K562 (cell line): ENCODE measurements at regions not wholly inside any gene's neighbourhood (a gene's known extent, or its start where the extent isn't known, plus 50 kb on each side); places are given as distances from the start of the nearest gene placed in this dataset.

ENCODE experiments used
- ATAC-seq: fragments of 200-7000 bp; cut with Tn5 transposase; 3 replicates; pipeline ENCODE4 v1.9.1; 2020; ENCODE audit warnings: moderate library complexity
- BruUV-seq: library from RNA; stranded (reverse); fragments of 400-500 nt; replicated peaks from 2 replicates; lab custom pipeline; 2021; lab: Mats Ljungman, UMichigan
- CTCF ChIA-PET: fragments of 300-600 bp; formaldehyde crosslinking; extraction: SDS; loops from one replicate; lab custom pipeline; 2021; ENCODE audit warnings: low intra/inter-chr PET ratio; lab: Yijun Ruan, JAX
- POLR2A ChIA-PET: fragments of 300-600, 350-650 bp; sonication (Branson Sonifier 250); formaldehyde crosslinking; extraction: SDS; loops from one replicate; lab custom pipeline; 2021; ENCODE audit warnings: antibody characterized with exemption, inconsistent platforms; lab: Yijun Ruan, JAX
- DNase-seq, 4 experiments: peaks; one replicate each; pipeline versions ENCODE4 v3.0.0 to v3.0.0-alpha.2; 2011 to 2018; ENCODE audit warnings: low spot score in 3 of 4, mixed read lengths in 3 of 4; ENCODE audit errors: extremely low read depth in 1 of 4
- FAIRE-seq: peaks from 2 replicates; lab custom pipeline; 2011; peaks lifted over from hg19 to GRCh38; lab: Jason Lieb, UNC
- H2AFZ ChIP-seq: 2 replicates; pipeline ENCODE4 v1.6.0; 2011; ENCODE audit warnings: low read depth, low read length, control low read depth, inconsistent platforms
- H3K27ac ChIP-seq: fragments of 200-600 bp; 3 replicates; pipeline ENCODE4 v1.8.0; 2011; ENCODE audit warnings: low read depth, mild to moderate bottlenecking, control low read depth, inconsistent platforms, low read length, moderate library complexity, mixed read lengths; ENCODE audit errors: extremely low read depth
- H3K27me3 ChIP-seq, 2 experiments: fragments of 300-600 bp in 1 of 2; 2 replicates in 1 of 2; 3 replicates in 1 of 2; pipeline versions ENCODE4 v1.6.0 to v1.8.0; 2011; ENCODE audit warnings: inconsistent platforms in 2 of 2, low read length in 2 of 2, mild to moderate bottlenecking in 1 of 2, mixed read lengths in 1 of 2, moderate library complexity in 1 of 2; ENCODE audit not compliant: control insufficient read depth in 2 of 2, insufficient read depth in 2 of 2
- H3K36me3 ChIP-seq: fragments of 300-600 bp; 3 replicates; pipeline ENCODE4 v1.8.0; 2011; ENCODE audit warnings: mild to moderate bottlenecking, low read length, inconsistent platforms; ENCODE audit not compliant: control insufficient read depth, insufficient read depth
- H3K4me1 ChIP-seq, 2 experiments: fragments of 200-600 bp in 1 of 2; replicated peaks in 1 of 2; 2 replicates in 1 of 2; 3 replicates in 1 of 2; pipeline versions ENCODE4 v1.5.1 to v1.8.0; 2011; ENCODE audit warnings: inconsistent platforms in 2 of 2, low read length in 2 of 2, mild to moderate bottlenecking in 1 of 2, mixed read lengths in 1 of 2, moderate library complexity in 1 of 2; ENCODE audit not compliant: control insufficient read depth in 2 of 2, insufficient read depth in 2 of 2
- H3K4me2 ChIP-seq: 2 replicates; pipeline ENCODE4 v1.6.1; 2011; ENCODE audit warnings: low read length, control low read depth, inconsistent platforms, mixed read lengths; ENCODE audit not compliant: insufficient read depth
- H3K4me3 ChIP-seq: fragments of 200-600 bp; sonication (generic), shearing (Covaris generic); 2 replicates; pipeline ENCODE4 v1.5.1; 2016; ENCODE audit warnings: control low read depth, inconsistent platforms
- H3K79me2 ChIP-seq: fragments of 200-600 bp; 3 replicates; pipeline ENCODE4 v1.8.0; 2011; ENCODE audit warnings: low read length, inconsistent platforms; ENCODE audit not compliant: control insufficient read depth, insufficient read depth
- H3K9ac ChIP-seq, 2 experiments: 2 replicates each; pipeline versions ENCODE4 v1.6.0 to v1.6.1; 2011; ENCODE audit warnings: low read depth in 2 of 2, low read length in 2 of 2, control low read depth in 1 of 2, inconsistent platforms in 1 of 2, mild to moderate bottlenecking in 1 of 2, mixed read lengths in 1 of 2; ENCODE audit not compliant: insufficient read depth in 1 of 2
- H3K9me1 ChIP-seq: one replicate; pipeline ENCODE4 v1.6.0; 2011; ENCODE audit warnings: inconsistent platforms, mild to moderate bottlenecking, low read length, moderate library complexity; ENCODE audit not compliant: control insufficient read depth, insufficient read depth
- H3K9me3 ChIP-seq: replicated peaks from 2 replicates; pipeline ENCODE4 v1.5.1; 2011; ENCODE audit warnings: low read depth, low read length, inconsistent platforms; ENCODE audit not compliant: control insufficient read depth, insufficient read depth
- H4K20me1 ChIP-seq: replicated peaks from 2 replicates; pipeline ENCODE4 v1.6.1; 2011; ENCODE audit warnings: low read length, inconsistent platforms, mixed read lengths; ENCODE audit not compliant: control insufficient read depth, insufficient read depth
- FOS ChIP-seq: IDR thresholded peaks from 3 replicates; pipeline ENCODE4 v1.6.1; 2011; ENCODE audit not compliant: insufficient read length; ENCODE audit errors: extremely low read depth
- FOXA1 ChIP-seq: fragments of 450-650 bp; IDR thresholded peaks from 2 replicates; pipeline ENCODE4 v1.6.1; 2016; ENCODE audit warnings: mild to moderate bottlenecking, borderline replicate concordance
- HSF4 ChIP-seq: fragments of 250-450 bp; sonication (Bioruptor Pico); IDR thresholded peaks from 2 replicates; pipeline ENCODE4 v2.1.2; 2022; ENCODE audit warnings: mild to moderate bottlenecking, moderate library complexity, borderline replicate concordance
- MAFG ChIP-seq: fragments of 450-650 bp; conservative IDR thresholded peaks from 2 replicates; pipeline ENCODE4 v1.6.1; 2016; ENCODE audit warnings: missing genetic modification characterization, missing compliant biosample characterization
- NCOA2 ChIP-seq, 2 experiments: fragments of 450-650 bp; IDR thresholded peaks; 2 replicates each; pipeline ENCODE4 v1.6.1; 2018; ENCODE audit warnings: mild to moderate bottlenecking in 2 of 2, moderate library complexity in 1 of 2; ENCODE audit not compliant: partially characterized antibody in 2 of 2
- TAF1 ChIP-seq: IDR thresholded peaks from 2 replicates; pipeline ENCODE4 v1.6.1; 2011; ENCODE audit warnings: mild to moderate bottlenecking, low read length, moderate library complexity; ENCODE audit not compliant: insufficient read depth, control insufficient read depth, severe bottlenecking; ENCODE audit errors: extremely low read depth
- ZBED1 ChIP-seq: IDR thresholded peaks from 2 replicates; pipeline ENCODE4 v1.6.1; 2014
- ZNF232 ChIP-seq: sonication (generic); formaldehyde crosslinking; IDR thresholded peaks from 2 replicates; pipeline ENCODE4 v1.8.0; 2022; ENCODE audit warnings: mild to moderate bottlenecking, missing genetic modification reagents
- ZNF24 ChIP-seq: fragments of 450-650 bp; IDR thresholded peaks from 2 replicates; pipeline ENCODE4 v1.6.1; 2016
- ZNF780A ChIP-seq: fragments of 250-450 bp; sonication (Bioruptor Pico); IDR thresholded peaks from 2 replicates; pipeline ENCODE4 v1.5.0; 2021; ENCODE audit warnings: mild to moderate bottlenecking
- WGBS: fragments of 100-300 bp; shearing (Covaris generic); methylation state at CpG from one replicate; pipeline ENCODE4 v1.1.6; 2016; ENCODE audit warnings: low coverage, mixed read lengths; ENCODE audit not compliant: insufficient coverage; ENCODE audit errors: missing lambda C conversion rate; 5-methylcytosine and 5-hydroxymethylcytosine counted together
- in situ Hi-C: fragments of 300-500 bp; cut with MboI; formaldehyde crosslinking; loops from 4 replicates; pipeline ENCODE4 v1.15.0; 2018; ENCODE audit warnings: inconsistent platforms, mixed read lengths
- intact Hi-C: fragments of 100-400 bp; cut with micrococcal nuclease; formaldehyde crosslinking; loops from 2 replicates; pipeline ENCODE4 v1.14.2; 2022
- TF ChIP-seq, protein P1 (sequence below): fragments of 250-450 bp; sonication (Bioruptor Pico); IDR thresholded peaks from 2 replicates; pipeline ENCODE4 v1.5.0; 2020; ENCODE audit warnings: mild to moderate bottlenecking, borderline replicate concordance
- TF ChIP-seq, protein P2 (sequence below): IDR thresholded peaks from 2 replicates; pipeline ENCODE4 v1.6.1; 2012; ENCODE audit warnings: low read depth, low read length, improper control_type of control experiment, borderline replicate concordance

DNA sequence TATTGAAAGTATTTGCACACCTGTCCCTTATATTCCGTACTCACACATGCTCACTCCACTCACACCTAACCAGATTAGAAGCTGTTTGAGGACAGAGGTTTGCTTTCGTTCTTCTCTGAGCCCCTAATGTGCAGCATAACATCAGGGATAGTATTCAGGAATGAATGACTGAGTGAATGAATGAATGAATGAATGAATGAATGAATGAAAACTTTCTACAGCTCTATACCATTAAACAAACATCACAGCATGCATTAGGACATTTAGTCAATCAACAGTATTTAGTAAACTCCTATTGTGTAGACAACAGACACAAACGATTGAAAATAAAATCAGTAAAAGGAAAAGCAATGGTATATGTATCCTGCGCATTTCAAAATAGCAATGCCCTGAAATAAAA is 212.7 kb downstream of the SHQ1 start:
- BruUV-seq: no TSS peak
- no peaks in the 10 kb centered on the region for H3K9me1 ChIP-seq
- ATAC-seq (no peak), FAIRE-seq (no peak), DNase-seq (no peak)
- ChIA-PET CTCF (no interaction called here), POLR2A (interaction anchor here (0.8 kb wide), 1 partner anchor 24 kb away, joined by 3 read pairs; no protein-coding TSS in a partner anchor)
- no peak overlapping the region for H3K27ac ChIP-seq
- H4K20me1 ChIP-seq: no peaks in the 10 kb centered on the region
- H3K4me3 ChIP-seq: no peak overlapping the region
- no peak overlapping the region for H3K9ac ChIP-seq
- in situ Hi-C loops: no loop called here
- TF ChIP-seq ZNF24 (peak; percentile 93), NCOA2 (IDR thresholded peaks at IDR 0.05; ENCODE audit: partially characterized antibody in 2 of 2) (no peak)
- H3K36me3 ChIP-seq: no peaks in the 10 kb centered on the region
- H3K79me2 ChIP-seq: no peaks in the 10 kb centered on the region
- H3K27me3 ChIP-seq: no peaks in the 10 kb centered on the region
- no peak overlapping the region for H3K4me2 ChIP-seq
- H3K4me1 ChIP-seq: no peaks in the 10 kb centered on the region
- intact Hi-C loops: no loop called here
- WGBS: 49% methylated on average over 4 of the region's 4 CpGs
- no peaks in the 10 kb centered on the region for H3K9me3 ChIP-seq
- H2AFZ ChIP-seq: no peak overlapping the region

DNA sequence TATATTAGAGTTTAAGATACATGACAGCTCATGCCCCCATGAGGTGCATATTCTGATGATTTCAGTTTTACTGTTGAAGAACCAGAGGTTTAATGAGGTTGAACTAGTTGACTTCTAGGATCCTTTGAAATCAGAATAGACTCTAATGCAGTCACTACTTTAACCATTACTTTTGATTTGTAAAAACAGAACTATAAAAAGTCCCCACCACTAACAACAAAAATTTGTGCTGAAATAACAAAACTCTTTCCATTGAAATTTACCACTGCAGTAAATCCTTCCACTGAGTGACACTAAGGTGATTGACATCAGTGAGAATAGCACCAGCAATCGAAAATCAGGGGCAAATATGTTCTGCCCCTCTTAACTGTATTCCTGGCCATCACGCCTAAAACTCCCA is 214.1 kb downstream of the SHQ1 start:
- H3K36me3 ChIP-seq: no peaks in the 10 kb centered on the region
- no TSS peak for BruUV-seq
- DNase-seq: no peak
- whole genome bisulfite sequencing: 0% methylated on average over 1 of the region's 2 CpGs
- no peak for FAIRE-seq
- H3K9me3 ChIP-seq: no peaks in the 10 kb centered on the region
- ChIA-PET POLR2A (interaction anchor here (1.4 kb wide), 1 partner anchor 10 kb away, joined by 5 read pairs; no protein-coding TSS in a partner anchor), CTCF (no interaction called here)
- no peak overlapping the region for H3K27ac ChIP-seq
- no peak overlapping the region for H2AFZ ChIP-seq
- H3K4me1 ChIP-seq: peaks cover 4 to 5% of the 10 kb centered on the region in 2 experiments; a peak in 3 of 5 replicates
- H3K9ac ChIP-seq: no peak overlapping the region
- no peaks in the 10 kb centered on the region for H3K9me1 ChIP-seq
- H3K79me2 ChIP-seq: no peaks in the 10 kb centered on the region
- H3K4me2 ChIP-seq: no peak overlapping the region
- no peak overlapping the region for H3K4me3 ChIP-seq
- no peaks in the 10 kb centered on the region for H3K27me3 ChIP-seq
- no peaks in the 10 kb centered on the region for H4K20me1 ChIP-seq
- ATAC-seq: no peak
- intact Hi-C loops (no loop called here), in situ Hi-C loops (no loop called here)
- TF ChIP-seq, protein P1, sequence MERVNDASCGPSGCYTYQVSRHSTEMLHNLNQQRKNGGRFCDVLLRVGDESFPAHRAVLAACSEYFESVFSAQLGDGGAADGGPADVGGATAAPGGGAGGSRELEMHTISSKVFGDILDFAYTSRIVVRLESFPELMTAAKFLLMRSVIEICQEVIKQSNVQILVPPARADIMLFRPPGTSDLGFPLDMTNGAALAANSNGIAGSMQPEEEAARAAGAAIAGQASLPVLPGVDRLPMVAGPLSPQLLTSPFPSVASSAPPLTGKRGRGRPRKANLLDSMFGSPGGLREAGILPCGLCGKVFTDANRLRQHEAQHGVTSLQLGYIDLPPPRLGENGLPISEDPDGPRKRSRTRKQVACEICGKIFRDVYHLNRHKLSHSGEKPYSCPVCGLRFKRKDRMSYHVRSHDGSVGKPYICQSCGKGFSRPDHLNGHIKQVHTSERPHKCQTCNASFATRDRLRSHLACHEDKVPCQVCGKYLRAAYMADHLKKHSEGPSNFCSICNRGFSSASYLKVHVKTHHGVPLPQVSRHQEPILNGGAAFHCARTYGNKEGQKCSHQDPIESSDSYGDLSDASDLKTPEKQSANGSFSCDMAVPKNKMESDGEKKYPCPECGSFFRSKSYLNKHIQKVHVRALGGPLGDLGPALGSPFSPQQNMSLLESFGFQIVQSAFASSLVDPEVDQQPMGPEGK (CRISPR knock-in tag): no peak
- TF ChIP-seq TAF1 (no peak), ZBED1 (no peak), ZNF232 (CRISPR knock-in tag) (no peak), FOS (no peak), MAFG (tag) (no peak), ZNF780A (CRISPR knock-in tag) (no peak), HSF4 (CRISPR knock-in tag) (no peak), FOXA1 (no peak)
- TF ChIP-seq, protein P2, sequence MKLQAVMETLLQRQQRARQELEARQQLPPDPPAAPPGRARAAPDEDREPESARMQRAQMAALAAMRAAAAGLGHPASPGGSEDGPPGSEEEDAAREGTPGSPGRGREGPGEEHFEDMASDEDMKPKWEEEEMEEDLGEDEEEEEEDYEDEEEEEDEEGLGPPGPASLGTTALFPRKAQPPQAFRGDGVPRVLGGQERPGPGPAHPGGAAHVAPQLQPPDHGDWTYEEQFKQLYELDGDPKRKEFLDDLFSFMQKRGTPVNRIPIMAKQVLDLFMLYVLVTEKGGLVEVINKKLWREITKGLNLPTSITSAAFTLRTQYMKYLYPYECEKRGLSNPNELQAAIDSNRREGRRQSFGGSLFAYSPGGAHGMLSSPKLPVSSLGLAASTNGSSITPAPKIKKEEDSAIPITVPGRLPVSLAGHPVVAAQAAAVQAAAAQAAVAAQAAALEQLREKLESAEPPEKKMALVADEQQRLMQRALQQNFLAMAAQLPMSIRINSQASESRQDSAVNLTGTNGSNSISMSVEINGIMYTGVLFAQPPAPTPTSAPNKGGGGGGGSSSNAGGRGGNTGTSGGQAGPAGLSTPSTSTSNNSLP: no peak
